GM03348 (cell line): ENCODE measurements at regions not wholly inside any gene's neighbourhood (a gene's known extent, or its start where the extent isn't known, plus 50 kb on each side); places are given as distances from the start of the nearest gene placed in this dataset.

ENCODE experiments used
- DNase-seq: peaks from one replicate; pipeline ENCODE4 v3.0.0; 2012; ENCODE audit warnings: low spot score

GRCh38 chr9:135220601-135221575 is 133.4 kb downstream of the OLFM1 start:
- DNase-seq: no peak

GRCh38 chr9:135221576-135221950 is 134.1 kb downstream of the OLFM1 start:
- no peak for DNase-seq

- no peak for DNase-seq
These were observed 134.6 kb downstream of the OLFM1 start for GRCh38 chr9:135221951-135222631.

- DNase-seq: no peak
These were observed 135.7 kb downstream of the OLFM1 start for GRCh38 chr9:135222881-135223760.

GRCh38 chr9:135223831-135224230 is 136.4 kb downstream of the OLFM1 start:
- DNase-seq: no peak

GRCh38 chr9:135224286-135224877 is 136.9 kb downstream of the OLFM1 start:
- DNase-seq: no peak

GRCh38 chr9:135224921-135225541 is 137.6 kb downstream of the OLFM1 start:
- DNase-seq: no peak

GRCh38 chr9:135225619-135226228 is 138.3 kb downstream of the OLFM1 start:
- DNase-seq: no peak

- DNase-seq: no peak
These were observed 139.0 kb downstream of the OLFM1 start for GRCh38 chr9:135226369-135227050.

- DNase-seq: no peak
These were observed 140.3 kb downstream of the OLFM1 start for GRCh38 chr9:135227641-135228251.

GRCh38 chr9:135228345-135228982 is 141.0 kb downstream of the OLFM1 start:
- DNase-seq: no peak

GRCh38 chr9:135228983-135229625 is 141.6 kb downstream of the OLFM1 start:
- no peak for DNase-seq

- DNase-seq: no peak
These were observed 142.4 kb downstream of the OLFM1 start for GRCh38 chr9:135229701-135230385.

- DNase-seq: no peak
These were observed 142.9 kb downstream of the OLFM1 start for GRCh38 chr9:135230386-135230765.

GRCh38 chr9:135230817-135231520 is 143.5 kb downstream of the OLFM1 start:
- DNase-seq: no peak

GRCh38 chr9:135239100-135239768 is 151.8 kb downstream of the OLFM1 start:
- no peak for DNase-seq

- DNase-seq: no peak
These were observed 152.3 kb downstream of the OLFM1 start for GRCh38 chr9:135239769-135240141.
